Natural killer cell (primary cell): ENCODE measurements at regions not wholly inside any gene's neighbourhood (a gene's known extent, or its start where the extent isn't known, plus 50 kb on each side); places are given as distances from the start of the nearest gene placed in this dataset.

Experiments used
- ATAC-seq, 3 donors: fragments of 150-1000 bp in 2 of 3; fragments of 200-7000 bp in 1 of 3; cut with Tn5 transposase; 1 replicate in 1 of 3; 2 replicates in 2 of 3; pipeline ENCODE4 v1.10.0; 2021; ENCODE audit warnings: mild to moderate bottlenecking in 2 of 3, moderate library complexity in 2 of 3
- DNase-seq, 2 donors: peaks; one replicate each; pipeline versions ENCODE4 v3.0.0 to v3.0.0-alpha.2; 2013 to 2021; ENCODE audit warnings: mixed read lengths in 1 of 2
- H3K27ac ChIP-seq: one replicate; pipeline ENCODE4 v1.5.1; 2013; ENCODE audit warnings: mild to moderate bottlenecking, low read length
- H3K27me3 ChIP-seq: one replicate; pipeline ENCODE4 v1.6.1; 2013; ENCODE audit warnings: low read length; ENCODE audit not compliant: control insufficient read depth, insufficient read depth
- H3K36me3 ChIP-seq: one replicate; pipeline ENCODE4 v1.6.1; 2013; ENCODE audit warnings: low read length; ENCODE audit not compliant: control insufficient read depth, insufficient read depth
- H3K4me1 ChIP-seq: one replicate; pipeline ENCODE4 v1.6.1; 2013; ENCODE audit warnings: low read length; ENCODE audit not compliant: control insufficient read depth, insufficient read depth
- H3K4me3 ChIP-seq: one replicate; pipeline ENCODE4 v1.5.1; 2013; ENCODE audit warnings: low read length
- H3K9me3 ChIP-seq: one replicate; pipeline ENCODE4 v1.6.1; 2013; ENCODE audit warnings: low read length; ENCODE audit not compliant: control insufficient read depth, insufficient read depth
- H3K27ac Mint-ChIP-seq, 2 donors: one replicate each; pipeline ENCODE4 v1.8.0; 2022; ENCODE audit warnings: mild to moderate bottlenecking in 2 of 2, mixed read lengths in 2 of 2, moderate library complexity in 1 of 2
- H3K27me3 Mint-ChIP-seq, 2 donors: one replicate each; pipeline ENCODE4 v1.8.0; 2022; ENCODE audit warnings: low read depth in 2 of 2, mixed read lengths in 2 of 2
- H3K36me3 Mint-ChIP-seq: one replicate; pipeline ENCODE4 v1.8.0; 2022; ENCODE audit warnings: mixed read lengths
- H3K4me1 Mint-ChIP-seq, 2 donors: one replicate each; pipeline ENCODE4 v1.8.0; 2022; ENCODE audit warnings: mixed read lengths in 2 of 2
- H3K4me3 Mint-ChIP-seq: one replicate; pipeline ENCODE4 v1.8.0; 2022; ENCODE audit warnings: mild to moderate bottlenecking, moderate library complexity, mixed read lengths
- H3K9me3 Mint-ChIP-seq, 2 donors: one replicate each; pipeline ENCODE4 v1.8.0; 2022; ENCODE audit warnings: mixed read lengths in 2 of 2
- CTCF ChIP-seq: fragments of 200-600 bp; IDR thresholded peaks from one replicate; pipeline ENCODE4 v1.8.0; 2022; ENCODE audit warnings: antibody characterized with exemption
- WGBS: methylation state at CpG from one replicate; pipeline ENCODE4 v1.1.7; 2013; ENCODE audit warnings: missing lambda C conversion rate; ENCODE audit not compliant: insufficient coverage; 5-methylcytosine and 5-hydroxymethylcytosine counted together
- intact Hi-C: fragments of 100-400 bp; cut with micrococcal nuclease; formaldehyde crosslinking; loops from one replicate; pipeline ENCODE4 v1.14.2; 2022

DNA sequence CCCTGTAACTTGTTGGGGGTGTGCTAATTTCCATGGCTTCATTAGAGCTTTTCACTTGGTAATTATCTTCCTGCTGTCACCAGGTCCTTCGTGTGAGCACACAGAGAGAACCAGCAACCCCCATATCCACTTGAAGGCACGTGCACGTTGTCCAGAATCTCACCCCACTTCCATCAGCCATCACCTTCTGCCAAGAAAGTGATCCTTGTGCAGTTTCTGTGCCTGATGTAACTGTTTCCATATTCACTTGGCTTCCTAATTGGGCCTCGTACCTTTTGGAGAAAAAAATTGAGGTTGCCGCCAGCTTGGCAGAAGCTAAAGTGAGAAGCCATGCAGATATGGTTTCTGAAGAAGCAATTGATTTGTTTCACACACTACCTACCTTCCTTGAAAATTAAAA, 153.7 kb upstream of the TSHZ2 start:
- Histone ChIP-seq H3K4me1 (no peaks in the 10 kb centered on the region), H3K4me3 (no peak overlapping the region), H3K9me3 (no peaks in the 10 kb centered on the region), H3K27me3 (no peaks in the 10 kb centered on the region), H3K36me3 (no peaks in the 10 kb centered on the region), H3K27ac (no peak overlapping the region)
- no peak overlapping the region for H3K4me3 Mint-ChIP-seq
- no peak for TF ChIP-seq CTCF
- no peak overlapping the region for H3K27ac Mint-ChIP-seq
- H3K27me3 Mint-ChIP-seq, result peaks cover 6 to 8% of the 10 kb centered on the region in 2 donors
- DNase-seq (no peak), ATAC-seq (no peak)
- no peaks in the 10 kb centered on the region for H3K4me1 Mint-ChIP-seq
- no peaks in the 10 kb centered on the region for H3K36me3 Mint-ChIP-seq
- no peaks in the 10 kb centered on the region for H3K9me3 Mint-ChIP-seq
- WGBS, result 83% methylated on average over 5 of the region's 5 CpGs
- intact Hi-C loops, result no loop called here

DNA sequence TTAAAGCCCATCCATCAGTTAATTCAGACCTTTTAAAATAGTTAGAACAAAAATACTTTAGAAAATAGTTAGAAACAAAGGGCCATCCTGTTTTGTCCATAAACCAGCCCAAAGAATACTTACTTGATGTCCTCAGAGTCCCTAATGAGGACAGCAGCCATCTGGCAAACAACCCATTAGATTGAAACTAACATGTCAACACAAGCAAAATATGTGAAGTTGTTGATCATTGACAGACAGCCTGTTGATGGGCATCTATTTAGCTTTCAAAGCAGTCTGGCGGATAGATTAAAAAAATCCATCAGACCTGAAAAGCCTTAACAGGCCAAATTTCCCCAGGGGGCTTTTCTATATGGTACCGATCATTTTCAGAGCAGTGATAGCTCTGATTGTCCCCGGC, 154.2 kb upstream of the TSHZ2 start:
- no peak for ATAC-seq
- Histone ChIP-seq H3K9me3 (no peaks in the 10 kb centered on the region), H3K36me3 (no peaks in the 10 kb centered on the region), H3K27me3 (no peaks in the 10 kb centered on the region), H3K4me3 (no peak overlapping the region), H3K27ac (no peak overlapping the region), H3K4me1 (no peaks in the 10 kb centered on the region)
- intact Hi-C loops, result no loop called here
- H3K9me3 Mint-ChIP-seq, result no peaks in the 10 kb centered on the region
- TF ChIP-seq CTCF, result no peak
- WGBS, result 93% methylated on average over 3 of the region's 3 CpGs
- H3K27me3 Mint-ChIP-seq, result peaks cover 4 to 7% of the 10 kb centered on the region in 2 donors
- H3K4me1 Mint-ChIP-seq, result no peaks in the 10 kb centered on the region
- H3K4me3 Mint-ChIP-seq, result no peak overlapping the region
- H3K36me3 Mint-ChIP-seq, result no peaks in the 10 kb centered on the region
- no peak overlapping the region for H3K27ac Mint-ChIP-seq
- DNase-seq, result no peak

DNA sequence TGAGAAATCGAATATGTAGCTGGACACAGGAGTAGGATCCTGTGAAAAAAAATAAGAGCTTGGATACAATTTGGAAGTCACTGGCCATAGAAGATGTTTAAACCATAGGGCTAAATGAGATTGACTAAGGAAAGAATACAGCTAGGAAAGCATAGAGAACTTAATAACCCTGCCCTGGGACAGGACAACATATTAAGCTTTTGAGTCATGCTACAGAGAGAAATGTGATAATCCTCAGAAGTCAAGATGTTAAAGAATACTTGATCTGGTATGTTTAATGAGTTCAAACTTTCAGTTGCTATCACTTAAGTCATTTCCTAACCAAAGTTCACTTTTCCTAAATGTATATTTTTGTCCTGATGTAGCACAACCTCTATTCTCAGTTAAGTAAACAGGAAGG, 154.6 kb upstream of the TSHZ2 start:
- no peaks in the 10 kb centered on the region for H3K9me3 ChIP-seq
- no peak overlapping the region for H3K4me3 ChIP-seq
- H3K36me3 ChIP-seq, result no peaks in the 10 kb centered on the region
- H3K27ac ChIP-seq, result no peak overlapping the region
- WGBS, result 56% methylated on average over 1 of the region's 1 CpG
- H3K4me3 Mint-ChIP-seq, result no peak overlapping the region
- intact Hi-C loops, result no loop called here
- DNase-seq (no peak), ATAC-seq (no peak)
- H3K27me3 ChIP-seq, result no peaks in the 10 kb centered on the region
- no peaks in the 10 kb centered on the region for H3K9me3 Mint-ChIP-seq
- no peak for TF ChIP-seq CTCF
- no peaks in the 10 kb centered on the region for H3K4me1 ChIP-seq
- no peak overlapping the region for H3K27ac Mint-ChIP-seq
- H3K36me3 Mint-ChIP-seq, result no peaks in the 10 kb centered on the region
- H3K27me3 Mint-ChIP-seq, result peaks cover 5 to 11% of the 10 kb centered on the region in 2 donors
- no peaks in the 10 kb centered on the region for H3K4me1 Mint-ChIP-seq

DNA sequence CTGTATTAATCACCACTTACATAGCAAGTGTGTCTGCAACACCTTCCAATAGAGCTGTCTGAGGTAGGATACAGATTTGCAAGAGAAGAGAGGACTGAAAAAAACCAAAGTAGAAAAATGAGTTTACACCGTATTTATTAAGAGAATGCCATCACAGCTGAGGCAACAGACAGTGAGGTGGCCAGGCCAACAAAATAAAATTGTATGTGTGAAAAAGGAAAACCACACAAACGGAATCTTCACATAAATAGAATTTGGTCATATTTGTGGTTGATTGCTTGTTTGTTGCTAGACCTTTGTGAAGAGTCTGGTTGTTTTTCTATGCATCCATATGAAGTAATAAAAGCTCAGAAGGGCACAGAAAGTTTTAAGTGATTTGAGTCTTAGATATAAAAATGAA, 157.8 kb upstream of the TSHZ2 start:
- DNase-seq, result no peak
- no peaks in the 10 kb centered on the region for H3K9me3 ChIP-seq
- Mint-ChIP-seq H3K4me3 (no peak overlapping the region), H3K27me3 (peaks cover 16 to 19% of the 10 kb centered on the region in 2 donors), H3K36me3 (no peaks in the 10 kb centered on the region), H3K4me1 (no peaks in the 10 kb centered on the region), H3K9me3 (no peaks in the 10 kb centered on the region), H3K27ac (no peak overlapping the region)
- no peaks in the 10 kb centered on the region for H3K36me3 ChIP-seq
- H3K27ac ChIP-seq, result no peak overlapping the region
- WGBS, result 56% methylated on average over 2 of the region's 2 CpGs
- H3K27me3 ChIP-seq, result no peaks in the 10 kb centered on the region
- H3K4me3 ChIP-seq, result no peak overlapping the region
- TF ChIP-seq CTCF, result no peak
- no peaks in the 10 kb centered on the region for H3K4me1 ChIP-seq
- intact Hi-C loops, result no loop called here
- no peak for ATAC-seq
